HG02642 (cell line): ENCODE measurements at regions not wholly inside any gene's neighbourhood (a gene's known extent, or its start where the extent isn't known, plus 50 kb on each side); places are given as distances from the start of the nearest gene placed in this dataset.

Experiments used
- ATAC-seq: cut with Tn5 transposase; IDR thresholded peaks from one replicate; pipeline ENCODE4 v1.9.1; 2021; ENCODE audit warnings: mild to moderate bottlenecking; ENCODE audit not compliant: unreplicated experiment, poor library complexity

GRCh38 chr1:187408212-187409004 lies 579.7 kb downstream of the PLA2G4A start:
- ATAC-seq = no peak

GRCh38 chr1:187409341-187409740 lies 580.6 kb downstream of the PLA2G4A start:
- ATAC-seq = no peak

- no peak for ATAC-seq
Measured at GRCh38 chr1:187411118-187411517, 582.4 kb downstream of the PLA2G4A start.

- no peak for ATAC-seq
Measured at GRCh38 chr1:187413405-187414169, 584.8 kb downstream of the PLA2G4A start.

GRCh38 chr1:187415065-187415464 lies 586.3 kb downstream of the PLA2G4A start:
- no peak for ATAC-seq

- no peak for ATAC-seq
Measured at GRCh38 chr1:187417520-187417919, 588.8 kb downstream of the PLA2G4A start.

GRCh38 chr1:187433598-187433997 lies 604.8 kb downstream of the PLA2G4A start:
- ATAC-seq = no peak

GRCh38 chr1:187442603-187443002 lies 613.9 kb downstream of the PLA2G4A start:
- no peak for ATAC-seq

GRCh38 chr1:187443939-187444338 lies 615.2 kb downstream of the PLA2G4A start:
- no peak for ATAC-seq

GRCh38 chr1:187445066-187445465 lies 616.3 kb downstream of the PLA2G4A start:
- no peak for ATAC-seq

GRCh38 chr1:187451238-187451637 lies 622.5 kb downstream of the PLA2G4A start:
- ATAC-seq = no peak

- ATAC-seq = no peak
Measured at GRCh38 chr1:187454010-187454409, 625.3 kb downstream of the PLA2G4A start.

- ATAC-seq = no peak
Measured at GRCh38 chr1:187456446-187456845, 627.7 kb downstream of the PLA2G4A start.

GRCh38 chr1:187460093-187460492 lies 631.3 kb downstream of the PLA2G4A start:
- no peak for ATAC-seq

GRCh38 chr1:187464320-187464719 lies 635.6 kb downstream of the PLA2G4A start:
- no peak for ATAC-seq

- ATAC-seq = no peak
Measured at GRCh38 chr1:187465441-187465840, 636.7 kb downstream of the PLA2G4A start.

- ATAC-seq = no peak
Measured at GRCh38 chr1:187469836-187470235, 641.1 kb downstream of the PLA2G4A start.

GRCh38 chr1:187471555-187471954 lies 642.8 kb downstream of the PLA2G4A start:
- ATAC-seq = no peak

- ATAC-seq = no peak
Measured at GRCh38 chr1:187474336-187474735, 645.6 kb downstream of the PLA2G4A start.

- no peak for ATAC-seq
Measured at GRCh38 chr1:187476671-187477070, 647.9 kb downstream of the PLA2G4A start.

GRCh38 chr1:187477103-187477502 lies 648.4 kb downstream of the PLA2G4A start:
- ATAC-seq = no peak

GRCh38 chr1:187477535-187477934 lies 648.8 kb downstream of the PLA2G4A start:
- ATAC-seq = no peak
